ENCODE measurements at regions not wholly inside any gene's neighbourhood (a gene's known extent, or its start where the extent isn't known, plus 50 kb on each side); places are given as distances from the start of the nearest gene placed in this dataset.
A peak's percentile ranks its signal among the peaks of the same experiment; 100 is the strongest.

GRCh38 chr5:3484836-3485235, 110.8 kb upstream of the IRX1 start:
- Mint-ChIP-seq H3K4me3 (no peak overlapping the region), H3K4me1 (no peaks in the 10 kb centered on the region), H3K27ac (no peak overlapping the region), H3K27me3 (ENCODE audit: low read depth) (no peaks in the 10 kb centered on the region), H3K36me3 (no peaks in the 10 kb centered on the region), H3K9me3 (peaks cover 8% of the 10 kb centered on the region)
- ATAC-seq (no peak), DNase-seq (ENCODE audit: low spot score) (no peak)
- CTCF ChIA-PET, result interaction anchor here (1.0 kb wide), 1 partner anchor 30 kb away, joined by 3 read pairs; no protein-coding TSS in a partner anchor
- TF ChIP-seq HMGXB4 (CRISPR knock-in tag; IDR thresholded peaks at IDR 0.05) (no peak), ZNF425 (CRISPR knock-in tag; conservative IDR thresholded peaks at IDR 0.05) (no peak), CREB1 (CRISPR knock-in tag; IDR thresholded peaks at IDR 0.05) (no peak), STAT6 (CRISPR knock-in tag; conservative IDR thresholded peaks at IDR 0.05; ENCODE audit: low read depth) (no peak)
- POLR2A ChIA-PET, result no interaction called here

GRCh38 chr5:3481175-3481574, 114.5 kb upstream of the IRX1 start:
- ChIA-PET CTCF (no interaction called here), POLR2A (no interaction called here)
- Mint-ChIP-seq H3K4me3 (no peak overlapping the region), H3K4me1 (no peaks in the 10 kb centered on the region), H3K27ac (no peak overlapping the region), H3K27me3 (ENCODE audit: low read depth) (no peaks in the 10 kb centered on the region), H3K9me3 (peaks cover 8% of the 10 kb centered on the region), H3K36me3 (no peaks in the 10 kb centered on the region)
- ATAC-seq, result peak; percentile 32; the same call in 1 of the 2 replicates
- no peak for DNase-seq (ENCODE audit: low spot score)
- TF ChIP-seq GRHL2 (CRISPR knock-in tag; IDR thresholded peaks at IDR 0.05; ENCODE audit: insufficient replicate concordance, severe bottlenecking), result no peak
- no peak for TF ChIP-seq MYBL2 (CRISPR knock-in tag; IDR thresholded peaks at IDR 0.05)
- no peak for TF ChIP-seq ZNF121 (CRISPR knock-in tag; IDR thresholded peaks at IDR 0.05)
- TF ChIP-seq SOX15 (CRISPR knock-in tag; IDR thresholded peaks at IDR 0.05), result no peak
- no peak for TF ChIP-seq ELF4 (CRISPR knock-in tag; IDR thresholded peaks at IDR 0.05; ENCODE audit: low read depth)
- no peak for TF ChIP-seq IRF1 (CRISPR knock-in tag; IDR thresholded peaks at IDR 0.05)
- TF ChIP-seq CREM (CRISPR knock-in tag; IDR thresholded peaks at IDR 0.05), result no peak
- no peak for TF ChIP-seq AFF4 (CRISPR knock-in tag; IDR thresholded peaks at IDR 0.05; ENCODE audit: borderline replicate concordance)
- TF ChIP-seq ZNF512 (CRISPR knock-in tag; IDR thresholded peaks at IDR 0.05; ENCODE audit: borderline replicate concordance), result no peak
- no peak for TF ChIP-seq NR3C1 (CRISPR knock-in tag; conservative IDR thresholded peaks at IDR 0.05; ENCODE audit: low read depth)
- no peak for TF ChIP-seq ARID4B (CRISPR knock-in tag; IDR thresholded peaks at IDR 0.05; ENCODE audit: borderline replicate concordance)
- TF ChIP-seq KAT7 (CRISPR knock-in tag; IDR thresholded peaks at IDR 0.05; ENCODE audit: borderline replicate concordance), result no peak

Data from WTC11 (cell line).